Stomach (tissue), 4 donors: ENCODE measurements at regions not wholly inside any gene's neighbourhood (a gene's known extent, or its start where the extent isn't known, plus 50 kb on each side); places are given as distances from the start of the nearest gene placed in this dataset.

Experiments used
- POLR2A ChIP-seq, 4 donors: fragments of 450-650 bp; IDR thresholded peaks; one replicate each; pipeline ENCODE4 v1.6.1; 2016; ENCODE audit warnings: antibody characterized with exemption in 4 of 4, control low read depth in 2 of 4, mild to moderate bottlenecking in 1 of 4, moderate library complexity in 1 of 4
- POLR2AphosphoS5 ChIP-seq, 3 donors: sonication (generic); formaldehyde crosslinking; IDR thresholded peaks; one replicate each; pipeline ENCODE4 v1.6.1; 2016; ENCODE audit warnings: antibody characterized with exemption in 3 of 3
- TF ChIP-seq, protein P1 (sequence below), 7 experiments: fragments of 450-650 bp in 4 of 7; fragments of 200-600 bp in 3 of 7; sonication (generic) in 3 of 7; IDR thresholded peaks; one replicate each; pipeline ENCODE4 v1.5.1; 2016 to 2019; ENCODE audit warnings: antibody characterized with exemption in 7 of 7, control low read depth in 2 of 7, mild to moderate bottlenecking in 1 of 7

DNA sequence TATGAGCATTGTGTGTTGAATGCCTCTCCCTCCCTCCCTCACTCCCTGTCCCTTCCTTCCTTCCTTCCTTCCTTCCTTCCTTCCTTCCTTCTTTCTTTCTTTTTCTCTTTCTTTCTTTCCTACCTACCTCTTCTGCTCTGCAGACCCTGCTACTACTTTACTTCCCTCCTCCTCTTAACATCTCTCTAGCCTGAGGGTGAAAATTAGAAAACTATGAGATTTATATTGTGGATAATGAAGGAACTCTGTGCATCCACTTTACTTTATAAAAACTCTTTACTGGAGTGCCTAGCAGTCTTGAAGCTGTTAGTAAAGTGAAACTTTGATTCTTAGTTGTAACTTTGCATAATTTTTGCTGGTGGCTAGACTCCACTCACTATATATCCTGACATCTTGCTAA is 572.2 kb downstream of the RWDD3 start:
- TF ChIP-seq POLR2AphosphoS5 (IDR thresholded peaks at IDR 0.05) (no peak), POLR2A (IDR thresholded peaks at IDR 0.05) (no peak)
- TF ChIP-seq, protein P1, sequence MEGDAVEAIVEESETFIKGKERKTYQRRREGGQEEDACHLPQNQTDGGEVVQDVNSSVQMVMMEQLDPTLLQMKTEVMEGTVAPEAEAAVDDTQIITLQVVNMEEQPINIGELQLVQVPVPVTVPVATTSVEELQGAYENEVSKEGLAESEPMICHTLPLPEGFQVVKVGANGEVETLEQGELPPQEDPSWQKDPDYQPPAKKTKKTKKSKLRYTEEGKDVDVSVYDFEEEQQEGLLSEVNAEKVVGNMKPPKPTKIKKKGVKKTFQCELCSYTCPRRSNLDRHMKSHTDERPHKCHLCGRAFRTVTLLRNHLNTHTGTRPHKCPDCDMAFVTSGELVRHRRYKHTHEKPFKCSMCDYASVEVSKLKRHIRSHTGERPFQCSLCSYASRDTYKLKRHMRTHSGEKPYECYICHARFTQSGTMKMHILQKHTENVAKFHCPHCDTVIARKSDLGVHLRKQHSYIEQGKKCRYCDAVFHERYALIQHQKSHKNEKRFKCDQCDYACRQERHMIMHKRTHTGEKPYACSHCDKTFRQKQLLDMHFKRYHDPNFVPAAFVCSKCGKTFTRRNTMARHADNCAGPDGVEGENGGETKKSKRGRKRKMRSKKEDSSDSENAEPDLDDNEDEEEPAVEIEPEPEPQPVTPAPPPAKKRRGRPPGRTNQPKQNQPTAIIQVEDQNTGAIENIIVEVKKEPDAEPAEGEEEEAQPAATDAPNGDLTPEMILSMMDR (IDR thresholded peaks at IDR 0.05) = no peak
